Esophagus muscularis mucosa (tissue), 2 donors: ENCODE measurements at regions not wholly inside any gene's neighbourhood (a gene's known extent, or its start where the extent isn't known, plus 50 kb on each side); places are given as distances from the start of the nearest gene placed in this dataset.

Experiments
- POLR2A ChIP-seq: fragments of 450-650 bp; IDR thresholded peaks from one replicate; pipeline ENCODE4 v1.6.1; 2017; ENCODE audit warnings: antibody characterized with exemption, moderate library complexity, mild to moderate bottlenecking, low read depth
- POLR2AphosphoS5 ChIP-seq, 2 donors: sonication (generic); formaldehyde crosslinking; IDR thresholded peaks; one replicate each; pipeline ENCODE4 v1.6.1; 2017; ENCODE audit warnings: antibody characterized with exemption in 2 of 2

GRCh38 chr6:129778793-129779192 is 68.8 kb upstream of the ARHGAP18 start:
- TF ChIP-seq POLR2A (no peak), POLR2AphosphoS5 (IDR thresholded peaks at IDR 0.05) (no peak)
